ENCODE measurements at regions not wholly inside any gene's neighbourhood (a gene's known extent, or its start where the extent isn't known, plus 50 kb on each side); places are given as distances from the start of the nearest gene placed in this dataset.
"Not testable (repeated sequence)": the region's sequence is repeated elsewhere in the genome, so short reads cannot be mapped to it uniquely, and the experiment has no call there.

DNA sequence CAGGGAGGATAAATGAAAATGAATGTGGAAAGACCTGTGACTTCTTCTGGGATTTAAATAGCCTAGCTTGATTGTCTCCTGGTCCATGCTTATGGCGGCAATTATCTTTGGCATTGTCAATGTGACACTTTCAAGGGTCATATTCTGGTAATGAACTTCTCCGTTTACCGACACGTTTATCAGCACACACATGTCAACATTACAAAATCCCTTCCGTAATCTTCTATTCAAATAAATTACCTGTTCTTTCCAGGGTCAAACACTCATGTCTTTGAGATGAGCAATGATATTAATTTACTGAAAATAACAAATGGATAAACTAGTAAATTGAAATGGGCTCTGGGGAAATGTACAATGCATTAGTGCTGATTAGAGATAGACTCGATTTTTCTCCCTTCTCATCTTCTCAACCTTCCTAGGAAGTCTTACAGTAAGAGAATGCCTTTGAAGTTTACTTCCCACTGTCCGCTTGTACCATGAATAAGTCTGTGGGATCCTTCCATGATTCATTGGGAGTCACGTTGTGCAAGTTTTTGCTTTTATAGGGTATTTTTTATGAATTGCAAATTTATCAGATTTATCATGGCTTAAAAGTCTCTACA, 646.3 kb upstream of the LRATD1 start:
- DNase-seq, result no peak

DNA sequence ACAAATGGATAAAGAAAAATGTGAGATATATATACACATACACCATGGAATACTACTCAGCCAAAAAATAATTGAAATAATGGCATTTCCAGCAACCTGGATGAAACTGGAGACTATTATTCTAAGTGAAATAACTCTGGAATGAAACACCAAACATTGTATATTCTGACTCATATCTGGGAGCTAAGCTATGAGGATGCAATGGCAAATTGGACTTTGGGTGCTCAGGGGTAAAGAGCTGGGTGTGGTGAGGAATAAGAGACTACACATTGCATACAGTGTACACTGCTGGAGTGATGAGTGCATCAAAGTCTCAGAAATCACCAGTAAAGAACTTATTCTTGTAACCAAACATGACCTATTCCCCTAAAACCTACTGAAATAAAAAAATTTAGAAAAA, 636.0 kb upstream of the LRATD1 start:
- DNase-seq, result no peak

DNA sequence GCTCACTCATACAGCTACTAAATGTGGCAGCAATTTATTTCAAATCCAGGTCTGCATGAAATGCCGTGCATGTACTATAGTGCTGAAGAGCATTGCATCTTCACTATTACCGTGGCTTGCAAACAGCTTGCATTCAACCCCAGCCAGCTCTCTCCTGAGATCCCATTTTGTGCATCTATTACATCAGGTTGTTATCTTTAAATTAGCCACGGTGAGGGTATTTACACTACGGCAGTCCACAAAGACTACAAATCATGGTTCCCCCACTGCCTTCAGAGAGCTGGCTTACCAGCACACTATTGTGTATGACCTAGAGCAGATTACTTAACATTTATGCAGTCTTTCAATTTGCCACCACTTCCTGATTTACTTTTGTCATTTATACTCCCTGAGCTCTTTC, 621.3 kb upstream of the LRATD1 start:
- no peak for DNase-seq

DNA sequence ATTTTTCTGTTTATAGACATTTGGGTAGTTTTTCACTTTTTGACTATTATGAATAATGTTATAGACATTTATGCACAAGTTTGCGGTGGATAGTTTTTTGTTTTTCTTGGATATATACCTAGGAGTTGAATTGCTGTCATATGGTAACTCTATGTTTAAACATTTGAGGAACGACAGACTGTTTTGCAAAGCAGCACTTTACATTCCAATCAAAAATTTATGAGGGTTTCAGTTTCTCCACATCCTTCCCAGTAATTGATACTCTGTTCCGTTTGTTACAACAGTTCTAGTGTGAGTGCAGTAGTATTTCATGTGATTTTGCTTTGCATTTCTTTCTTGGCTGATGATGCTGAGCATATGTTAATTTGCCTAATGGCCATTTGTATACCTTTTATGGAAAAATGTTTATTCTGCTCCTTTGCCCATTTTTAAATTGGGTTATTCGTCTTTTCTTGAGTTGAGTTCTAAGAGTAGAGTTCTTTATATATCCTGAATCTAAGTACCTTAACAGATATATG, 617.3 kb upstream of the LRATD1 start:
- DNase-seq, result no peak

DNA sequence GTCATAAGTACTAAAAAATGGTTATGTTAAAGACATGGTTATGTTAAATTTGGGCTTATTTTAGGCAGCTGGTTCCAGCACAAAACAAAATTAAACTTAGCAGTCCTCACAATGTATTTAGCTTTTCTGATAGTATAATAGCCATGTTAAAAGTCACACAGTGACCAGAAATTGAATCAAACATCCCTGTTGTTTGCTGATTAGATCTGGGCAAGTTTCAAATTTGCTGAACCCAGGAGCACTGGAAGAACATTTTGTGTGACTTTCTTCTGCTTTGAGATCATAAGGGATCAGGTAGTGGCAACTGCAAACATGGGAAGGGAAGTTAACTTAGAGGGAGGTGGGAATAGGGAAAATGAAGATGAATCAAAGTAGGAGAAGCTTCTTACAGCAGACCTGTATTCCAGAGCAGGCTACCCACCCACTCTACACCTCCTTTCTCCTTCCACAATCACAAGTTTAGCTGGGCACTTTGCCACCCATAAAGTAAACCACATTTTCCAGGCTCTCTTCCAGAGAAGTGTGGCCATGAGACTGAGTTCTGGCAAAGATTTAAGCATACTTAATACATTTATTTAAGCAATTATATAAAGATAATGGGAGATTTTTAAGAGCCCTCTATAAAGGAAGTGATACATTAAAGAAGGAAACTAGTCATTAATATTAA, 616.1 kb upstream of the LRATD1 start:
- no peak for DNase-seq

DNA sequence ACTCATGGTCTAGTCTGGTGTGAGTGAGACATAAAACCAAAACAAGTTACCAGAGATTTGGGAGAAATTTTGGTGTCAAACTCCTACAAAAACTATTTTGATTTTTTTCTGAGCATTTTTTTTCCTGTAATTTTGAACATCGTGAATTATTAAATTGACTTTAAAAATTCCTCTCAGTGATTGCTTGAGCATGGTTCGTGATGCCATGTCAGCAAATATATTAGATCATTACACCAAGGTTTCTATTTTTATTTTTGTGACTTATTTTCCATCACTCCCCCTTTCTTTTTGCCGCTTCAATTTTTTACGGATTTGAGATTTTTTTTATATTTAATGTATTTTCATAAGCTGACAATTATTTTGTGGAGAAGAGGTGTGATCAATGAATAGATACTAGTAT, 613.9 kb upstream of the LRATD1 start:
- no peak for DNase-seq

DNA sequence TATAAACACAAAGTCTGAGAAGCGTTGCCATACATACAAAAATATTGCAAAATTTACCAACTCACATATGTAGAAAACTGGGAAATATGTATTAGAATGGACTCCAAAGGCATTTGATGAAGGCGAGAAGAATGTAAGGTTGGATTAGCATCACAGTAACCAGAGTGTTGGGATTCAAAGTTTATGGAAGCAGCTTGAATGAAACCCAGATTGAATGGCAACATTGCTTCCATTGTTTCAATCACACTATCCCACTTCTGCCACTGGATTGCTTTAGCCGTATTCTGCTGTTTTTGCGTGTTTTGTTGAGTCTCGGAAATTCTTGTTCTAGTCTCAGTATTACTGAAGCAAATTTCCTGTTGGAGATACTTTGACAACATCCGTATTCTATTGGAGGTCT, 609.0 kb upstream of the LRATD1 start:
- no peak for DNase-seq

DNA sequence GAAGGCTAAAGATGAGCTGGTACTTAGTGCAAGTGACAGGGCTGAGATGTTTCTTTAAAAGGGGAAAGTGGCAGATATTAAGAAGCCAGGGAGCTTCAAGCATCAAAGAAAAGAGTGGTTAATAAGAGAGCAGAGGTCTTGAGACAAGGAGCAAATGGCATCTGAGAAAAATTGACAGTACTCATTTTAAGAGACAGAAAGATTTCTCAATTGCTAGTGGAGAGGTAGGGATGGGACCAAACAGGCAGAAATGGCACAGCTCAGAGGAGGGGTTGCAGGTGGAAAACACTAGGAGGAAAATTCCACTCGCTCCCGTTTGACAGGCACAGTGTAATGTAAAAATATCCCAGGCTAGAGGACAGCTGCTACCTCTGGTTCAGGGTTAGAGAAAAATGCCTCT, 593.4 kb upstream of the LRATD1 start:
- DNase-seq, result no peak

DNA sequence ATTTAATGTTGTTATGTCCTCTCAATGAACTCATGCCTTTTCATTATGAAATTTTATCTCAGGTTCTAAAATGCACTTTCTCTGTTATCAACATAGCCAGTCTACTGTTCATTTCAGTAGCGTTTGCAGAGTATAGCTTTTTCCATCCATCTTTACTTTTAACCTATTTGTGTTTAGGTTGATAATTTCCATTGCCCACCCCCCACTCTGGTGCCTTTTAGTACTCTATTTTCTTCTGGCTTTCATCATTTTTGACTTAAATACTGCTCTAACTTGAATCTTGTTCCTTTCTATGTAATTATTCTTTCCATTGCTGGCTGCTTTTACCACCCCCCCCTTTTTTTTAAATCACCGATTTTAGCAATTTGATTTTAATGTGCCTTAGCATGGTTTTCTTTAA, 585.0 kb upstream of the LRATD1 start:
- no peak for DNase-seq

DNA sequence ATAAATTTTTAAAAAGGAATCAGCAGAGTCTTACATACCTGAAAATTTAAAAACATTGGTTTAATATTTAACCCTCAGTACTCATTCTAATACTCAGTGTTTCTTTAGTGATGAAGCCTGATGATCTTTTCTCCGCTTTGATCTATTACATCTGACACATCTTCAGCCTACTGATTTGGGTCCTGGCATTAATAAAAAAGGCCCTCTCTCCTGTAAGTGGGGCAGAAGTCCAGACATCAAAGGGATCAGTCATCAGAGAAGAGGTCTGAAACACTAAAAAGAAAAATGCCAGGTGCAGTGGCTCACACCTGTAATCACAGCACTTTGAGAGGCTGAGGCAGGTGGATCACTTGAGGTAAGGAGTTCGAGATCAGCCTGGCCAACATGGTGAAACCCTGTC, 581.1 kb upstream of the LRATD1 start:
- DNase-seq, result no peak

DNA sequence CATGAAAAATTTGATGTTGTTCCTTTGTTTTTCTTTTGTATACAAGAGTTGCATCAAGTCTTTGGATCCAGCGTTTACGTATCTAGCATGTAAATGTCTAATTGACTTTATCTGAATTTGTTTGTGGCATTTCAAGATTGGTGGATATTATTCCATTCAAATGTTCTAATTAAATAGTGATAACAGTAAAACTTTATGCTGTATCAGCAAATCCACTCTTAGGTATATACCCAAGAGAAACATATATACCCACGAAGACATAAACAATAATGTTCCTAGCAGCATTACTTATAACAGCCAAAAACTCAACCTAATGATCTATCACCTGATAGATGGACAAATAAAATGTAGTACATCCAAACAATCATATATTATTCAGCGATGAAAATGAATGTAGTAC, 579.4 kb upstream of the LRATD1 start:
- no peak for DNase-seq

DNA sequence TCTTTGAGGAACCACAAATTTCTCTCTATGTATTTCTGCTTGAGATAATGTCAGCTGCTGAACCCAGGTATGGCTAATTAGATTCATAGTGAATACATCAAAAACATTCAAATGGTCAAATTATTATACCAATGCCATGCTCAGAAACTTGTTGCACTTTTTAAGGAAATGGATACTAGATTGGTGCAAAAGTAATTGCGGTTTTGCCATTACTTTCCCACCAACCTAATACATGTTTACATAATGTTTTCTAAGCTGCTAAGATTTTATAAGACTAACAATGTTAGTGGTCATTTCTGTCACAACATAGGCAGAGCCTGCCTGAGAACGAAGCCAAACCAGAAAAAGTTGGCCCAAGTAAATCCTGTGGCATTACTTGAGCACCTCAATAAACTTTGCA, 568.2 kb upstream of the LRATD1 start:
- no peak for DNase-seq

DNA sequence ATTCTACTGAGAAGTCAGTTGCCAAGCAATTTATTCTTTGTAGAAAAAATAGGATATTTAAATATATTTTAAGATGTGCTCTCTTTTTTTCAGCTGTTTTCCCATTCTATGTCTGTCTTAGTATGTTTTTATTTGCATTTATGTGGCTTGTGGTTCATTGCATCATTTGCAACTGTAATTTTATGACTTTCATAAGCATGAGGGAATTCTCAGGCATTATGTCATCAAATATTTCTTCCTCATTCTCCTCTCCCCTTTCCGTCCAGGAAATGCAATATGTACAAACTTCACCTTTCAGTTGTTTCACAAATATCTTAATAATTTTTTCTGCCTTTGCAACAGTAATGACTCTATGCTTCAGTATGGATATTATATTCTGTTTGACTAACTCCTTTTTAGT, 560.2 kb upstream of the LRATD1 start:
- DNase-seq, result no peak

DNA sequence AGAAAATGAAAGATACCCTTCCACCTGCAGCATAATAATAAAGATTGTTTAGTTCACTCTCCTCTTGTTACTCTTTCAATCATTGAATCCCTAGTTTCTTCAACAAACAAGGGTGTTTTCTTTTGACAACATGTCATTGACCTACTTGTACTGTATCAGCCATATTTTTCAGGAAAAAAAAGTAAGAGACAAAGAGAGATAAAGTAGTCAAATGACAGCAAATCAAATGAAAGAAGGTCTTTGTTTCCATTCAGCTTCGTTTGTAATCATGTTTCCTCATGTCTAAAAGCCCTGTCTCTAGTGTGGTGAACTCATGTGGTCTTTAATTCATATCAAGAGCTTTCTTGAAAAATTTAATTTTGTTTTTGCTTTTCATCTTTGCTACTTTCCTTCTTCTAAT, 557.8 kb upstream of the LRATD1 start:
- DNase-seq, result no peak

DNA sequence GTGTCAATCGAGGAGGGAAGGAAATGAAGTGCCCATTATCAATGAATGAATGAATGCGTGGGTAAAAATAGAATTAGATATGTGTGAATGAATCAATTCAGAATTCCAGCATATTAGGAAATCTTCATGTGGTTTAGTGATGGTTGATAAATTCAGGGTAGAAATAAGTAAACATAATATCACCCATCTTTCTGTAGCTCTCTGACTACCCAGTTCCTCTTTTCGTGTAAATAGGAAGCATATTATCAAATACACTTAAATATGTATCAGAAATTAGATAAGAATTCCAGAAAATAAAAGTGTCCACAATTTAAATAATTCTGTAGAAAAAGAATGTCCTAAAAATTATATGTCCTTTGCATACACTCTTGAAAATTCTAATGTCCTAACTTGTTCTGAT, 552.9 kb upstream of the LRATD1 start:
- DNase-seq, result no peak

DNA sequence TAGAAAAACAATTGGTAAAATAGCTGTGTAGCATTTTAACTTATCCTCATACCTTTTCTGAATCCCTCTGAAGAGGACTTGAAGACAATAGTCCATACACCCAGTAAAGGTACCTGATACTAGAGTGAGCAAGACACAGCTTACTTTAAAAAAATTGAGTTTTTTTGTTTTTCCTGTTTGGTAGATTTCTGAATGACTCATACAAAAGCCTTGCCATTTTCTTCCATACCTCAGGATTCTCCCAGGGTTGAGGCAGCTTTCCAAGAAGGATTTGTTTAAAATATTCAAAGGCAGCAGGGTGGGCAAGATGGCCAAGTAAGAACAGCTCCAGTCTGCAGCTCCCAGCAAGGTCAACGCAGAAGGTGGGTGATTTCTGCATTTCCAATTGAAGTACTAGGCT, 551.0 kb upstream of the LRATD1 start:
- DNase-seq, result no peak

DNA sequence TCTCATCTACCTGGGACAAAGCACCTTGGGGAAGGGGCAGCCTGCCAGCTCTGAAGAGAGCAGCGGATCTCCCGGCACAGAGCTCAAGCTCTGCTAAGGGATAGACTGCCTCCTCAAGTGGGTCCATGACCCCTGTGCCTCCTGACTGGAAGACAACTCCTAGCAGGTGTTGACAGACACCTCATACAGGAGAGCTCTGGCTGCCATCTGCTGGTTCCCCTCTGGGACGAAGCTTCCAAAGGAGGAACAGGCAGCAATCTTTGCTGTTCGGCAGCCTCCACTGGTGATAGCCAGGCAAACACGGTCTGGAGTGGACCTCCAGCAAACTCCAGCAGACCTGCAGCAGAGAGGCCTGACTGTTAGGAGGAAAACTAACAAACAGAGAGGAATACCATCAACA, 549.9 kb upstream of the LRATD1 start:
- DNase-seq, result no peak

DNA sequence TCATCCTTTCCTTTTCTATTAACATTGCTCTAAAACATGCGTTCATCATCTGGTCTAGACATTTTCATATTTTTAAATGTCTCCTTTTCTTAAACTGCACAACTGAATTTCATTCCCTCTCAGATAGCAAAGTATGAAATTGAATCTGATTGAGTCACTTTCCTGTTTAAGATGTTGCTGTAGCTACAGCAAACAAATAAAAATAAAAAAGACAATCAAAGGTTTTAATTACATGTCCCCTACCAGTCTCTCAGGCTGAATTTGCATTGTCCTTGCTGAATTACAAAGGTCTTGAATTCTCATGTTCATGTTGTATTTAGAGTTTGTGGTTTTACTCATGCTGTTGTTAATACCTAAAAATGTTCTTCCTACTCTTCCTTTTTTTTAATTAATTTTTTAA, 537.9 kb upstream of the LRATD1 start:
- no peak for DNase-seq

DNA sequence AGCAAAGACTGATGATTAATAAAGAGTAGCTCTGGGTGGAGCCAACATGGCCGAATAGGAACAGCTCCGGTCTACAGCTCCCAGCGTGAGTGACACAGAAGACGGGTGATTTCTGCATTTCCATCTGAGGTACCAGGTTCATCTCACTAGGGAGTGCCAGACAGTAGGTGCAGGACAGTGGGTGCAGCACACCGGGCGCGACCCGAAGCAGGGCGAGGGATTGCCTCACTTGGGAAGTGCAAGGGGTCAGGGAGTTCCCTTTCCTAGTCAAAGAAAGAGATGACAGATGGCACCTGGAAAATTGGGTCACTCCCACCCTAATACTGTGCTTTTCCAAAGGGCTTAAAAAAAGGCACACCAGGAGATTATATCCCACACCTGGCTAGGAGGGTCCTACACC, 533.4 kb upstream of the LRATD1 start:
- not testable (repeated sequence) for DNase-seq

DNA sequence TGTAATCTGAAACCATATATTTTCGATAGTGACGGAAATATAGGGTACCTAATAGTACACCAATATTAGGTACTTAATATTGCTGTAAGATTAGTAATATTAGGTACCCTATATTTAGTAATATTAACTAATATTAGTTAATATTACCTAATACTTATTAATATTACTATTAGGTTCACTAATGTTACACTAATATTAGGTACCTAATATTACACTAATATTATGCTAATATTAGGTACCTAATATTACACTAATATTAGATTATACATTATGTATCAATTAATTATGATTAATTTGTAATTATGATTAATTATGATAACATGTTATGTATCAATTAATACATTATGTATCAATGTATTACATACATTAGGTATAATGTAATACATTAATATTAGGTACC, 518.2 kb upstream of the LRATD1 start:
- no peak for DNase-seq

DNA sequence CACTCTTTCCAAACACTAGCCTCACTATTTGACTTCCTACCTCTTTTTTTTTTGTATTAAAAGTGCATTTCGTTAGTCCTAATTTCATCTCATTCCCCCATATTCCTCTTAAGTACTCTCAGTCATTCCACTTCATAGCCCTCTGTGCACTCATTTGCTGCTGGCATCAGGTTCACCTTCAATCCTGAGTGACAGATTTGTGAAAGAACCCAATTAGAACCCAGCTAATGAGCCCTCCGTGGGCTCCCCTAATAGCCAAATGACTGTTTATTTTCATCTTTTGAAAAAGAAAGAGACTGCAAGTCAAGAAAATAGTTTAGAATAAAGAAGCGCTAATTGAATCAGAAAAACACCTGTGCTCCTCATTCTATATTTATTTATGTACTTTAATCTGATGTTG, 512.1 kb upstream of the LRATD1 start:
- no peak for DNase-seq

DNA sequence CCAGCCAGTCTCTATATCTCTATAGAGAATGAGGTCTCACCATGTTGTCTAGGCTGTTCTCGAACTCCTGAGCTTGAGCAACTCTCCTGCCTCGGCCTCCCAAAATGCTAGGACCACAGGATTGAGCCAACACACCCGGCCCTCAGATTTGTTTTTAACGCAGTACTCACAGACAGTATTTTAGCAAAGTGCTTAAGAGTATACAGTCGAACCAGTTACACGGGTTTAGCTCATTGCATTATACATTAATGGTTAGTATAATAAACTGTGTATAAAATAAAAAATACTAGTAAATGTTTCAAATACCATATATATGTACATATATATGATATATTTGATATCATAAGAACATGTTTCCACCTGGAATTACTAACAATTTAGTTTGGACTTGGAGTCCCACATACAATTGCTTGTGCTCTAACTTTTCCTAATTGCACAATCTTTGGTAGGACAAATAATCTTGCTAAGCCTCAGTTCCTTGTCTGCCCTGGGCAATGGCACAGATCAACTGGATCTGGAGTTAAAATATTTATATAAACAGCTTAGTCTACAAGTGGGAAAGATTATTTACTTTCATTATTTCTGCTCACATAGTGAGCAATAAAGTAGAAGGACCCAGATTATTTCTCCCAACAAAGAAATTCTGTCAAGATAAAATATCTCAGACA, 508.9 kb upstream of the LRATD1 start:
- DNase-seq, result no peak

DNA sequence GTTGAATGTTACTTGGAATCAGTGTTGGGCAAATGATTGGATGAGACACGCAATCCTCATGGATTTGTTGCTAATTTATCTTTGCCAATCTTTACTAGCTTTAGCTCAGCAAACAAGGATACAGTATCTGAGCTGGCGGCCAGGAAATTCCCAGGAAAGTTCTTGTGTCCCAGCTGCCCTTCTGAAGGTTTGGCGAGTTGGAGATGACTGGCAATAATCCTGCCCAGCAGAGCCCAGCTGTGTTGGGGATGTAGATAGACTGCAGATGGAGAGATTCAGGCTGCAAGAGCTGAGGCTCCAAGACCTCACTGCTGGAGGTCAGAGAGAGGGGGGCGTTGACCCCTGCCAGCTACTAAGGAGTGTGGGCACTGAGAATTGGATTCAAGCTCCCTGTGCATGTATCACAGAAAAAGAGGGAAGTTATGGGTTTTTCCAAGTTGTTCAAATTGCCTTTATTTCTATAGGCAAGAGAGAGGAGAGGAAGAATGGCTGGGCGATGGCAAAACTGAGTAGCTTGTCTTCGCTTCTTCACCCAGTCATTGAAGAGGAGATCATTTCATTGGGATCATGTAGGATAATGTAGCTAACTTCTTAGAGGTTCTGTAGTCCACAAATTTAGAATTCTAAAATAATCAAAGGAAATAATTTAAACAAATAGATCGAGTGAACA, 506.8 kb upstream of the LRATD1 start:
- no peak for DNase-seq

DNA sequence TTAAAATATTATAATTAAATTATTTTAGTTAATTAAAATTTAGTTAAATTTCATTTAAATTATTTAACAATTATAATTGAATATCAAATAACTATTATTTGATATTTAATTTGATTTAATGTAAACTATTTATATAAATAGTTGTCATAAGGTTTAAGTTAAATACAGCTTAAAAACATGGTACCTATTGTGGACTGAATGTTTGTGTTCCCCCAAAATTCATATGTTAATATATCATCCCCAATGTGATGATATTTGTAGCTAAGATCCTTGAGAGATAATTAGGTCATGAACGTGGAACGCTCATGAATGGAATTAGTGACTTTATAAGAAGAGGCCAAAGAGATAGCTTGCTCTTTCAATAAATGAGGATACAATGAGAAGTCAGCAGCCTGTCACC, 505.7 kb upstream of the LRATD1 start:
- no peak for DNase-seq
